Lower leg skin (tissue), 3 donors: ENCODE measurements at regions not wholly inside any gene's neighbourhood (a gene's known extent, or its start where the extent isn't known, plus 50 kb on each side); places are given as distances from the start of the nearest gene placed in this dataset.

Experiments used
- CTCF ChIP-seq, 3 donors: fragments of 450-650 bp; IDR thresholded peaks; one replicate each; pipeline ENCODE4 v1.5.1; 2016; ENCODE audit warnings: antibody characterized with exemption in 3 of 3, mild to moderate bottlenecking in 3 of 3, moderate library complexity in 2 of 3
- POLR2A ChIP-seq, 2 donors: fragments of 450-650 bp; IDR thresholded peaks; one replicate each; pipeline ENCODE4 v1.6.1; 2016 to 2017; ENCODE audit warnings: antibody characterized with exemption in 2 of 2, mild to moderate bottlenecking in 1 of 2, moderate library complexity in 1 of 2

GRCh38 chr11:106158406-106158805 is 80.9 kb downstream of the AASDHPPT start:
- TF ChIP-seq POLR2A (IDR thresholded peaks at IDR 0.05), result no peak
- TF ChIP-seq CTCF (IDR thresholded peaks at IDR 0.05), result no peak
